ENCODE measurements at regions not wholly inside any gene's neighbourhood (a gene's known extent, or its start where the extent isn't known, plus 50 kb on each side); places are given as distances from the start of the nearest gene placed in this dataset.

GRCh38 chr6:91669154-91669870 lies 1082.4 kb upstream of the MAP3K7 start:
- Histone ChIP-seq H3K27me3 (replicated peaks; ENCODE audit: control insufficient read depth, insufficient read depth, low read length) (no peaks in the 10 kb centered on the region), H3K36me3 (ENCODE audit: control insufficient read depth, insufficient read depth, low read length) (no peaks in the 10 kb centered on the region), H3K4me3 (replicated peaks; ENCODE audit: low read depth, low read length) (no peak overlapping the region)
- DNase-seq (ENCODE audit: extremely low read depth, insufficient read length): no peak
- no peak for TF ChIP-seq CTCF (IDR thresholded peaks at IDR 0.05; ENCODE audit: insufficient read depth, low read length, poor library complexity, severe bottlenecking)

- Histone ChIP-seq H3K36me3 (ENCODE audit: control insufficient read depth, insufficient read depth, low read length) (no peaks in the 10 kb centered on the region), H3K4me3 (replicated peaks; ENCODE audit: low read depth, low read length) (no peak overlapping the region), H3K27me3 (replicated peaks; ENCODE audit: control insufficient read depth, insufficient read depth, low read length) (no peaks in the 10 kb centered on the region)
- TF ChIP-seq CTCF (IDR thresholded peaks at IDR 0.05; ENCODE audit: insufficient read depth, low read length, poor library complexity, severe bottlenecking): no peak
- no peak for DNase-seq (ENCODE audit: extremely low read depth, insufficient read length)
These were observed 1080.7 kb upstream of the MAP3K7 start for GRCh38 chr6:91667596-91667995.

GRCh38 chr6:91664327-91664959 lies 1077.6 kb upstream of the MAP3K7 start:
- H3K4me3 ChIP-seq (replicated peaks; ENCODE audit: low read depth, low read length): no peak overlapping the region
- no peak for TF ChIP-seq CTCF (IDR thresholded peaks at IDR 0.05; ENCODE audit: insufficient read depth, low read length, poor library complexity, severe bottlenecking)
- no peaks in the 10 kb centered on the region for H3K27me3 ChIP-seq (replicated peaks; ENCODE audit: control insufficient read depth, insufficient read depth, low read length)
- DNase-seq (ENCODE audit: extremely low read depth, insufficient read length): peak; percentile 24
- no peaks in the 10 kb centered on the region for H3K36me3 ChIP-seq (ENCODE audit: control insufficient read depth, insufficient read depth, low read length)

- Histone ChIP-seq H3K4me3 (replicated peaks; ENCODE audit: low read depth, low read length) (no peak overlapping the region), H3K27me3 (replicated peaks; ENCODE audit: control insufficient read depth, insufficient read depth, low read length) (no peaks in the 10 kb centered on the region), H3K36me3 (ENCODE audit: control insufficient read depth, insufficient read depth, low read length) (no peaks in the 10 kb centered on the region)
- DNase-seq (ENCODE audit: extremely low read depth, insufficient read length): no peak
- TF ChIP-seq CTCF (IDR thresholded peaks at IDR 0.05; ENCODE audit: insufficient read depth, low read length, poor library complexity, severe bottlenecking): no peak
These were observed 1074.0 kb upstream of the MAP3K7 start for GRCh38 chr6:91660893-91661292.

- H3K27me3 ChIP-seq (replicated peaks; ENCODE audit: control insufficient read depth, insufficient read depth, low read length): no peaks in the 10 kb centered on the region
- no peak for DNase-seq (ENCODE audit: extremely low read depth, insufficient read length)
- H3K36me3 ChIP-seq (ENCODE audit: control insufficient read depth, insufficient read depth, low read length): no peaks in the 10 kb centered on the region
- no peak overlapping the region for H3K4me3 ChIP-seq (replicated peaks; ENCODE audit: low read depth, low read length)
- no peak for TF ChIP-seq CTCF (IDR thresholded peaks at IDR 0.05; ENCODE audit: insufficient read depth, low read length, poor library complexity, severe bottlenecking)
These were observed 1073.0 kb upstream of the MAP3K7 start for GRCh38 chr6:91659891-91660290.
